ENCODE measurements at regions not wholly inside any gene's neighbourhood (a gene's known extent, or its start where the extent isn't known, plus 50 kb on each side); places are given as distances from the start of the nearest gene placed in this dataset.
"Not testable (repeated sequence)": the region's sequence is repeated elsewhere in the genome, so short reads cannot be mapped to it uniquely, and the experiment has no call there.

DNA sequence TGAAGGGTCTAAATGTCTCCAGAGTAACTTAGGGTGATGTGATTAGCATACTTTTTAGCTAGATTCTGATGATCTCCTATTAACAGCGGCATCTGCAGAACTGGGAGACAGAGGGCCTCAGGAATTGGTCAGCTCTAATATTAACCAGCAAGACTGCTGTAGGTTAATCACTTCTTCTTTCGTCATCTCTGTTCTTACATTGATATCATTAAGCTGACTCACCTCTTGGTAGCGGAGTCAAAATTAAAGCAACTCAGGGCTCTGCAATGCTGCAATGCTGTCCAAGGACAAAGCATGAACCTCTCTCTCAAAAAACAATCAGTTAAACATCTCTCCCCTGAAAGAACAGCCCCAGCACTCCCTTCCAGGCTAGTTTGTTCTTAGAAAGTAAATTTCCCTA is 57.5 kb upstream of the TRA2B start:
- DNase-seq (no peak), ATAC-seq (no peak)
- intact Hi-C loops (cut with micrococcal nuclease): no loop called here

DNA sequence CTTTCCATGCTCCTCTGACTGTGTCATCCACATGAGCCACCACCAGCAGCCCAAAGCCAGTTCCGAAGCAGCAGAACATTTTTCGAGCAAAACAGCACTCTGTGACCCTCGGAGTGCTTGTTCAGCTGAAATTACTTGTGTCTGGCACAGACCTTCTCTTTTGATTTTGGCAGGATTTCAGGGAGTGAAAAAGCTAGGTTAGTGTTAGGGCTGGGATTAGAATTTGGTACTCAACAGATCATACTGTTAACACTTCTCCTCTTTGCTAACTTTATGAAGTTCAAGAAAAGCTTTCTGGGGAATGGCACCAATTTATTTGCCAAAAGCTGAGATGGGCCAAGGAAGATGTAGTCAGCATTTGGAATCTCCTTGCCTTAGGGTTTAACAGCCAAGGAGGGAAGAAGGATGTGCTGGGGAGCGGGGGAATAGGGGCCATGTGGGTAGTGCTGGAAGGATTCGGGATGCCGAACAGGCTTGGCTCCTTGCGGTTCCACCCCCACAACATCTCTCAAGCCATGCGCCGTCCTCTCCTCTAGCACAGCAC is 55.1 kb upstream of the TRA2B start:
- intact Hi-C loops (cut with micrococcal nuclease): no loop called here
- ATAC-seq (peak; percentile 55), DNase-seq (no peak)

DNA sequence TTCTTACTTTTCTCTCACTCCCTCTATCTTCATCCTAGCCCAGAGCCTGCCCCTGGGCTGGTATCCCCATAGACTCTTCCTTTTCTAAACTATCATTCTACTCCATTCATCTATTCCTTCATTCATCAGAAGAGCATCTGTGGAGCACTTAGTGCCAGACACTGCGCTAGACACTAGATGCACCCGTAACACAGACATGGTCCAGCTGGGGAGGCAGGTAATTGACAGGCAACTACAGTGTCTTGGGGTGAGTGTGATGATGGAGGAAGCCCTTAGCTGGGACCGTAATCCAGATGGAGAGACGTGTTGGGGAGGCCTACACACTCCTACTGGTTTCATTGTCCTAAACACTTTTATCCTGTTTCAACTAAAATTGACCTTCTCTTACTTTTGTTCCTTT is 53.2 kb upstream of the TRA2B start:
- ATAC-seq; intact Hi-C loops (cut with micrococcal nuclease); DNase-seq: not testable (repeated sequence)

DNA sequence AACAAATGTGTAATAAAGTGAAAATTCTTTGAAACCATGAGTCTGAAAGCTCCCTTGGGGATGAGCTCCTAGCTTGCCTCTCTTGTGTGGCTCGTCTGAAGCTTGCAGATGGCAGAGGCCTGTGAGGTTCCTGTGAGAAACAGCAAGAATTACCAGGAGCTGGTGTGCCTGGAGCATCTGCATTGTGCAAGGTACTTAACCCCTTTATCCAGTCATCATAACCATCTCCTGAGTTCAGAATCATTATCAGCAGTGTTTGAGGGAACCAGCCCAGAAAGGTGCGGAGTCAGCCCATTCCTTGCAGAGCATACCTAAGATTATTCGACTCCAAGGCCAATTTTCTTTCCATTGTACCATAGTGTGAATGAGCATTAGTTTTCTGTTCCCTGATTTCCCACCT is 51.7 kb upstream of the TRA2B start:
- ATAC-seq (no peak), DNase-seq (no peak)
- intact Hi-C loops (cut with micrococcal nuclease): loop anchor here (10.0 kb wide), 1 partner anchor 255 kb away; no protein-coding TSS in a partner anchor

DNA sequence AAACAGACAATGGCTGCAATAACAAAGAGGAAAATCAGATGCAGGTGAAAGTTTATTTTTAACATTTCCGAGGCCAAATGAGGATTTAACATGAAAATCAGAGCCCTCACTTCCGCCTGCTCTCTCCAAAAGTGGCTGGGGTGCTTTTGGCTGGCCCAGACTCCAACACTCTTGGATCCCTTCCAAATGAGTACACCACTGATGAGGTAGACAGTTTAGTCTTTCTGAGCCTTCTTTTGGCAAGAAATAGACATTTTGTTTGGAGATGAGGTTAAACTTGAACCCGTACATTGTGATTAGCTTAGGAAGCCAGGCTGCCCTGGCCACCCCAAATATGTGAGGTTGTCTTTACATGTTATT is 51.0 kb upstream of the TRA2B start:
- DNase-seq (no peak), ATAC-seq (no peak)
- intact Hi-C loops (cut with micrococcal nuclease): loop anchor here (10.0 kb wide), 1 partner anchor 256 kb away; no protein-coding TSS in a partner anchor

DNA sequence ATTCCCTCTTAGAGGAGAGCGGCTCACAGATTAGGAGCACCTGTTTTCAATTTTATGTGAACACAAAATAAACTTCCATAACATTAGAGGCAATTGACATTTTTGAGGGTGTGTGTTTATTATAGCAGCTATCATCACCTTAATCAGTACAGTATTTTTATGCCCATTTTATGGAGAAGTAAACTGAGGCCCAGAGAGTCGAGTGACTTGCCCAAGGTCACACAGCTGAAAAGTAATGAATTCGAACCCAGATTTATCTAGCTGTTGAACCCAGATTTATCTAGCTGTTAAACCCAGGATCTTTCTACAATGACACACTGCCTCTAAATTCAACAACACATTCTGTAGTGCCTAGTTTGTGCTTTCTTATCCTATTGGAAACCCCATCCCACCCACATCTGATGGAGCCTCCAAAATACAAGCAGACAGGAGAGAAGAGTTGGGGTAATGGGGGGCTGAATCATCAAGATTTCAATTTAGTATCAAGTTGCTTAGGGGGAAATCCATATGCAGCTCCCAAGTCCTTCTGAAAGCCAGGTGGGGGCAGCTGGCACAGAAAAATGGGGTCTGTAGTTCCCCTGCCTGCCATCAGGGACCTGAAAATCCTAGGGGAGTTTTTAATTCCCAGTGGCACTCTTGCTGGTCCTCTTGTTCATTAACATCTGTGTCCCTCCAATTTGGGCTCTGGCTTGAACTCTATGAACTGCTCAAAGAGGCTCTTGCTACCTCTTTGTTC is 50.4 kb upstream of the TRA2B start:
- ATAC-seq (no peak), DNase-seq (no peak)
- intact Hi-C loops (cut with micrococcal nuclease): loop anchor here (10.0 kb wide), 1 partner anchor 257 kb away; no protein-coding TSS in a partner anchor
